GM18873 (cell line): ENCODE measurements at regions not wholly inside any gene's neighbourhood (a gene's known extent, or its start where the extent isn't known, plus 50 kb on each side); places are given as distances from the start of the nearest gene placed in this dataset.

Experiments
- ATAC-seq: cut with Tn5 transposase; IDR thresholded peaks from one replicate; pipeline ENCODE4 v1.9.1; 2021; ENCODE audit warnings: mild to moderate bottlenecking, moderate library complexity, moderate number of reproducible peaks; ENCODE audit not compliant: unreplicated experiment, low FRiP score

- ATAC-seq, result no peak
These were observed 157.1 kb upstream of the SIX2 start for GRCh38 chr2:45166229-45166890.

- ATAC-seq, result no peak
These were observed 153.5 kb upstream of the SIX2 start for GRCh38 chr2:45162711-45163110.

- no peak for ATAC-seq
These were observed 147.4 kb upstream of the SIX2 start for GRCh38 chr2:45156605-45157004.

- no peak for ATAC-seq
These were observed 145.4 kb upstream of the SIX2 start for GRCh38 chr2:45154606-45155155.

GRCh38 chr2:45154144-45154543, 144.9 kb upstream of the SIX2 start:
- no peak for ATAC-seq

- ATAC-seq, result no peak
These were observed 143.9 kb upstream of the SIX2 start for GRCh38 chr2:45153121-45153520.

- no peak for ATAC-seq
These were observed 143.4 kb upstream of the SIX2 start for GRCh38 chr2:45152691-45153090.

- ATAC-seq, result no peak
These were observed 136.0 kb upstream of the SIX2 start for GRCh38 chr2:45145073-45145899.

- ATAC-seq, result peak; percentile 82
These were observed 132.9 kb upstream of the SIX2 start for GRCh38 chr2:45141883-45142866.

- ATAC-seq, result no peak
These were observed 131.4 kb upstream of the SIX2 start for GRCh38 chr2:45140675-45141074.

- ATAC-seq, result no peak
These were observed 129.7 kb upstream of the SIX2 start for GRCh38 chr2:45138904-45139303.

GRCh38 chr2:45137966-45138695, 128.9 kb upstream of the SIX2 start:
- ATAC-seq, result no peak

GRCh38 chr2:45134726-45135125, 125.5 kb upstream of the SIX2 start:
- no peak for ATAC-seq

- ATAC-seq, result no peak
These were observed 124.8 kb upstream of the SIX2 start for GRCh38 chr2:45134014-45134413.

- ATAC-seq, result no peak
These were observed 123.3 kb upstream of the SIX2 start for GRCh38 chr2:45132551-45132950.

GRCh38 chr2:45131587-45131986, 122.3 kb upstream of the SIX2 start:
- ATAC-seq, result no peak

- no peak for ATAC-seq
These were observed 121.5 kb upstream of the SIX2 start for GRCh38 chr2:45130736-45131135.

GRCh38 chr2:45128580-45128997, 119.3 kb upstream of the SIX2 start:
- ATAC-seq, result no peak

- ATAC-seq, result no peak
These were observed 118.6 kb upstream of the SIX2 start for GRCh38 chr2:45127891-45128290.

GRCh38 chr2:45127321-45127720, 118.1 kb upstream of the SIX2 start:
- no peak for ATAC-seq
